ENCODE measurements at regions not wholly inside any gene's neighbourhood (a gene's known extent, or its start where the extent isn't known, plus 50 kb on each side); places are given as distances from the start of the nearest gene placed in this dataset.

GRCh38 chr11:8314916-8315315 lies 51.2 kb upstream of the LMO1 start:
- Histone ChIP-seq H3K9me3 (no peaks in the 10 kb centered on the region), H3K36me3 (no peaks in the 10 kb centered on the region), H3K27me3 (peaks cover 4% of the 10 kb centered on the region), H3K4me3 (ENCODE audit: low read depth in 1 of 2, low read length in 1 of 2) (no peak overlapping the region), H3K27ac (no peak overlapping the region), H3K4me1 (ENCODE audit: control insufficient read depth in 1 of 2, insufficient read depth in 1 of 2, low read depth in 1 of 2, low read length in 1 of 2) (no peaks in the 10 kb centered on the region)
- TF ChIP-seq, protein P1, sequence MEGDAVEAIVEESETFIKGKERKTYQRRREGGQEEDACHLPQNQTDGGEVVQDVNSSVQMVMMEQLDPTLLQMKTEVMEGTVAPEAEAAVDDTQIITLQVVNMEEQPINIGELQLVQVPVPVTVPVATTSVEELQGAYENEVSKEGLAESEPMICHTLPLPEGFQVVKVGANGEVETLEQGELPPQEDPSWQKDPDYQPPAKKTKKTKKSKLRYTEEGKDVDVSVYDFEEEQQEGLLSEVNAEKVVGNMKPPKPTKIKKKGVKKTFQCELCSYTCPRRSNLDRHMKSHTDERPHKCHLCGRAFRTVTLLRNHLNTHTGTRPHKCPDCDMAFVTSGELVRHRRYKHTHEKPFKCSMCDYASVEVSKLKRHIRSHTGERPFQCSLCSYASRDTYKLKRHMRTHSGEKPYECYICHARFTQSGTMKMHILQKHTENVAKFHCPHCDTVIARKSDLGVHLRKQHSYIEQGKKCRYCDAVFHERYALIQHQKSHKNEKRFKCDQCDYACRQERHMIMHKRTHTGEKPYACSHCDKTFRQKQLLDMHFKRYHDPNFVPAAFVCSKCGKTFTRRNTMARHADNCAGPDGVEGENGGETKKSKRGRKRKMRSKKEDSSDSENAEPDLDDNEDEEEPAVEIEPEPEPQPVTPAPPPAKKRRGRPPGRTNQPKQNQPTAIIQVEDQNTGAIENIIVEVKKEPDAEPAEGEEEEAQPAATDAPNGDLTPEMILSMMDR (IDR thresholded peaks at IDR 0.05), result no peak

DNA sequence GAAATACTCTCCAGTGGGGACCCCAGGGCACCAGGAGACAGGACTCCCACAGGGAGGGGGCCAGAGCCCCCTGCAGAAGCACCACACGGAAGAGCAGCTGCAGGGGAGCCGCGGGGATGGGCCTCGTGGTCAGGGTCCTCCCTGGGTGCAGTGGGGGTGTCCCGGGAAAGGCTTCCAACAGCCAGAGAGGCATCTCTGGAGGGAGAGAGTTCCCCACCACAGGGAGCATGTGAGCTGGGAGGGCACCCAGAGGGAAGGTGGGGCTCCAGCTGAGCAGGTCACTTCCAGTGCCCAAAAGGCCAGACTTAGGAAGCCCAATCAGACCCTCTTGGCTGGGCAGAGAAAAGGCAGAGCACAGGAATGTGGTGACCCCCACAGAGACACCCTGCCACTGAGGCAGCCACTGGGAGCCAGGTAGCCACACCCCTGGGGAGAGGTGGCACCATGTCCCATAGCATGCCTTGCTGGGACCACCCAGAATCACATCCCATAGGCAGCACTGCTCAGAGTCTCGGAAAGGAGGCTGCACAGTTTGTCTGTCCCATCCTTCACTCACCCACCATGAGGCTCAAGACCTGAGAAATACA lies 49.9 kb upstream of the LMO1 start:
- Histone ChIP-seq H3K4me1 (ENCODE audit: control insufficient read depth in 1 of 2, insufficient read depth in 1 of 2, low read depth in 1 of 2, low read length in 1 of 2) (no peaks in the 10 kb centered on the region), H3K27me3 (peaks cover 4% of the 10 kb centered on the region), H3K36me3 (no peaks in the 10 kb centered on the region), H3K27ac (no peak overlapping the region), H3K9me3 (no peaks in the 10 kb centered on the region), H3K4me3 (ENCODE audit: low read depth in 1 of 2, low read length in 1 of 2) (no peak overlapping the region)
- TF ChIP-seq, protein P1 (IDR thresholded peaks at IDR 0.05), result no peak
